NCI-H526 treated with DMSO at 0.1 percent for 48 hours (cell line): ENCODE measurements at regions not wholly inside any gene's neighbourhood (a gene's known extent, or its start where the extent isn't known, plus 50 kb on each side); places are given as distances from the start of the nearest gene placed in this dataset.

Experiments
- DNase-seq: peaks from one replicate; lab custom pipeline; 2025; lab: John Stamatoyannopoulos, UW

DNA sequence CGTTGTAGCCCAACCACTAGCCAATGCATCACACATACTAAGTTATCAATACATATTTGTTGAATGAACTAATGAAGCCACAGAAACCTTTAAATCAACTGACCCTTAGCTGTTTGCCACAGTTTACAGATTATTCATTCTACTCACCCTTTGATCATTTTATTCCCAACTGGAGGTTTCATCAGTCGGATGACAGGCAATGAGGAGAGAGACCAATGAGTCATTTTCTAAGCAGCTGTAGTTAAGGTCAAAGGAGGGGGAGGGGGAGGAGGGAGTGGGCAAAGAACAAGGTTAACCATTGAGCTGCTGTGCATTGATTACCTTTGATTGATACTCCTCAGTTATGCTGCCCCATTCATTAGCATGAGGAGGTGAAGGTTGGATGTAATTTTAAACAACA is 469.5 kb downstream of the VRK1 start:
- no peak for DNase-seq

GRCh38 chr14:97267509-97267908 is 470.3 kb downstream of the VRK1 start:
- no peak for DNase-seq

- DNase-seq, result peak; percentile 97
Observed at GRCh38 chr14:97268097-97268496, 470.9 kb downstream of the VRK1 start.

DNA sequence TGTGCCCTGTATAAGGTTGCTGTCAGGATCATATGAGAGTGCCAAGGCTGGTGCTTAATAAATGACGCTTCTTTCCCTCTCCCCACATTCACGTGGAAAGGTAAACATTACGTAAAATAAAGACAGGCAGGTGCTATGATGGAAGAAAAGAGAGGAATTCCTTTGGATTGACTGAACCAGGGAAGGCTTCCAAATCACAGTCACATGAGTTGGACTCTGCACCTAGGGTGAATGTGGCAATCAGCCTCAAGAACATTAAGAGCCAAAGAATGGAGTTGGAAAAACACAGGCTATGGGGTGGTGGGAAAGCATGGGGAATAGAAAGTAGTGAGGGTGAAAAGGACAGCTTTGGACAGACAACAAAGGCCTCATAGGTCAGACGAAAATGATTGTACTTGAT is 473.1 kb downstream of the VRK1 start:
- no peak for DNase-seq

- no peak for DNase-seq
Observed at GRCh38 chr14:97271451-97271960, 474.3 kb downstream of the VRK1 start.

GRCh38 chr14:97273540-97273939 is 476.4 kb downstream of the VRK1 start:
- DNase-seq, result no peak

- DNase-seq, result no peak
Observed at GRCh38 chr14:97274626-97275025, 477.4 kb downstream of the VRK1 start.

GRCh38 chr14:97275276-97275675 is 478.1 kb downstream of the VRK1 start:
- DNase-seq, result no peak

DNA sequence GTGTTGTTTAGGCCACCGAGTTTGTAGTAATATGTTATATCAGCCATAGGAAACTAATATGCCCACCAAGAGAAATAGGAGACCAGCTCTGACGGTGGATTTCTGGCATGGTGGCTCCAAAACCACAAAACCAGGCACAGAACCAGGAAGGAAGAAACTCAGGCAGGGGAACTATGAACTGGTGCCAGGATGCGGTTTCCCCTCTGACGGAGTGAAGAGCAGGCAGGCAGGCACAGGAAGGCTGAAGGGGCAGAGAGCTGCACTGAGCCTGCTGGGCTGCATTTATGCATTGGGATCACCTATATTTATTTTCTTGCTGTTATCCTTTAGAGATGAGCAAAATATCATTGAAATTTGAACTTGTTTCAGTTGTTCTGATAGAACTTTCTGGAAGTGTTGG is 479.4 kb downstream of the VRK1 start:
- no peak for DNase-seq

DNA sequence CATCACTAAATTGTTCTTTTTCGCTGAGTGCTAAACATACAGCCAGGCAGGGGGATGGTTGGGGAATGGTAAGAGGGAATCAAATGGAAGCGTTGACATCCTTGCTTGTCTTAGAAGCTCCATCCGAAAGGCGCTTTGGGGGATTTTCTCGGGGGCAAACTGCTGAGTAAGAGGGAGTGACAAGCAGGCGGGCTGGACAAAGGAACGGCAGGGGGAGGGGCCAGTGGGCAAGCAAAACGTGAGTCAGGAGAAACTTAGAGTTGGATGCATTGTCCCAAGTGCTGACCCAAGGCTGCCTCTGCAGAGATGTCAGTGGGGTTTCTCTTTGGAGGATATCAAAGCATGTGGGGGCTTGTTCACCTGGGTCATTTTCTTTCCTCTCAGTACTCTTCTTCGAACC is 480.5 kb downstream of the VRK1 start:
- no peak for DNase-seq

- no peak for DNase-seq
Observed at GRCh38 chr14:97280526-97280925, 483.3 kb downstream of the VRK1 start.

GRCh38 chr14:97281741-97282140 is 484.6 kb downstream of the VRK1 start:
- no peak for DNase-seq

DNA sequence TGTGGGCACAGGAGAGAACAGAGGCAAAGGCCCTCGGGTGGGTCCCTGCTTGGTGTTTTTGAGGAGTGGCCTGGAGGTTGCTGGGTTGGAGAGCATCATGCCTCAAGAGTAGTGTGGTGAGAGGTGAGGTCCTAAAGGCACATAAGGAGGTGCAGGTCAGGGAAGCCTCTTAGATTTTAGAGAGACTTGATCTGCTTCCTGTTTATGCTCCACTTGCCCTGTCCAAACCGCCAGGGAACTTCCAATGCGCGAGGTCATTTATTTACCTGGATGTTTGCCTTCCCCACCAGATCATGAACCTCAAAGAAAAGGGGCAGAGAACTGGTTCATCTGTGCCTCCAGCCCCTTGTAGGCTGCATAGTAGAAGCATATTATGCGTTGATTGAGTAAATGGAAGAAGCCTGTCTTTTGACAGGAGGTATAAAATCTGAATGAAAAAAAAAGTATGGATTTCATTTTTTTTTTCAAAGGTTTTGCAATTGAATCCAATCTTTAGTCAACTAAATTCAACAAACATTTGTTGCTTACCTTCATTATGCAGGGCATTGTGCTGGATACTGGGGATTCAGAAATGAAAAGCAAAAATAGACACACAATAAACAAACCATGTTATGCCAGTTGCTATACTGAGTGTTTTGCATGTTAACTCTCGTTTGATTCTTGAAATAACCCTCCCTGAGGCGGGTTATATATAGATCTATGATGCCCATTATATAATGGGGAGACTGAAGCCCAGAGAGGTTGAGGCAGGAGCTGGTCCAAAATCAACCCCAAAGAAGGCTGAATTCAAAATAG is 485.2 kb downstream of the VRK1 start:
- DNase-seq, result peak; percentile 90

- DNase-seq, result peak; percentile 96
Observed at GRCh38 chr14:97283005-97283403, 485.8 kb downstream of the VRK1 start.

DNA sequence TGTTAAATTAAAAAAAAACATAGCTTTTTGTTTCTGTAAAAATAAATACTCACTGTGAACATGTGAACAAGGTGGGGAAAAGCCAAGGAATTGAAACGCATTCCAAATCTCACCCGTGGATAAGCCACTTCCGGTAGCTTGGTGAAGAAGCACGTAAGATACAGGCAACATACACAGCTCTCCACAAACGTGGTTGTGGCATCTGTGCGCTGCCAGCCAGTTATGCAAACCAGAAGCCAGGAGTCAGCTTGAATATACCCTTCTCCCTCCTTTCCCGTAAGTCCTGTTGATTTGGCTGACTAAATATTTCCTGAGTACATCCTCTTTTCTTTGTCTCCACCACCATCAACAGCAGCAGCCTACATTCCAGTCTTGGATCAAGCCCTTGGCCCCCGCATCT is 486.2 kb downstream of the VRK1 start:
- DNase-seq, result peak; percentile 85

- no peak for DNase-seq
Observed at GRCh38 chr14:97283841-97284240, 486.7 kb downstream of the VRK1 start.

GRCh38 chr14:97287956-97288355 is 490.8 kb downstream of the VRK1 start:
- DNase-seq, result no peak

GRCh38 chr14:97290065-97290464 is 492.9 kb downstream of the VRK1 start:
- DNase-seq, result no peak

DNA sequence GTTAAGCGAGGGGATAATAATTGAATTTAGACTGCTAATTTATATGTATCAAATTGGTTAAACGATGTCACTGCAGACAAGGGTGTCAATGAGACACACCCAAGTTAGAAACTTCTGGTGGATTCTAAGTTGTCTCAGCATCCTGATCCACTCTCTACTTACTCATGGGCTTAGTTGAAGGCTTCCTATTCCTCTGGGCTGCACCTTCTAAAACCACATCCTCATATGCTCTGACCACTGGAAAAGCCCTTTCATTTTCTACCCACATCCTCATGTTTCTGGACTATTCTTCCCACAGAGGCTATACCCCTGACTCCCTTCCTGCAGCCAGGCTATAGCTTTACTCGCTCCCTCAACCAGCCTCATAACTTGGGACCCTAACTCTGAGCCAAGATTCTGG is 493.8 kb downstream of the VRK1 start:
- no peak for DNase-seq

DNA sequence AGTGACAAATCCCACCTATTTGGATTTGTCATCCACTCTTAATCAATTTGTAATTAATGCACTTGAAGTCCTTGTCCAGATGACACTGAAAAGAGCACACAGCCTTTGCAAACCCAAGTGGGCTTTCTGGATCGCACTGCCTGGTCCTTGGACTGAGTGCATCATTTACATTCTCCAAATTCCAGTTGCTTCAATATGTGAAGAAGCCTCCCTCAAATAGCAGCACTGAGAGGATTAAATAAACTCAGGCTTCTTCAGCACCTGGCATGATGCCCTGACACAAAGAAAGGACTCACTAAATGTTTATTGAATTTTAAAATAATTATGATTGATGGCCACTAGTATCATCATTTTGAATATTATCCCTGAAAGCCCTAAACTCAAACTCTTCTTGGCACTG is 496.5 kb downstream of the VRK1 start:
- DNase-seq, result no peak

GRCh38 chr14:97295108-97295710 is 498.0 kb downstream of the VRK1 start:
- DNase-seq, result no peak

DNA sequence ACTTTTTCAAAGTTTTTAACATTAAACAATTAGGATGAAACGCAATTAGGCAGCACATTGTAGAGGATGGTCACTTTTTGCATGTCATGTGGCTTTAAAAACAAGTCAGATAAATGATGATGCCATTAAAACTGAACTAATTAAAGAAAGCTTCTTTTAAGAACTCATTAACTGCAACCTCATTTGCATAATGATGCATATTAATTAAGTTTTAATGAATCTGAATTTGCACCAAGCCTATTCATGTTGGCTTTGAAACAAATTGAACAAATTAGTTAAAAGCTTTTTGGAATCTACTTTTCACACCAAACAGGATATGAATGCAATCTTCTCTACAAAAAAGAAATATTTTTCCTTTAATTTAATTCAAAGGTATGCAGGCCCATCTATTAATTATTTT is 499.0 kb downstream of the VRK1 start:
- DNase-seq, result no peak

DNA sequence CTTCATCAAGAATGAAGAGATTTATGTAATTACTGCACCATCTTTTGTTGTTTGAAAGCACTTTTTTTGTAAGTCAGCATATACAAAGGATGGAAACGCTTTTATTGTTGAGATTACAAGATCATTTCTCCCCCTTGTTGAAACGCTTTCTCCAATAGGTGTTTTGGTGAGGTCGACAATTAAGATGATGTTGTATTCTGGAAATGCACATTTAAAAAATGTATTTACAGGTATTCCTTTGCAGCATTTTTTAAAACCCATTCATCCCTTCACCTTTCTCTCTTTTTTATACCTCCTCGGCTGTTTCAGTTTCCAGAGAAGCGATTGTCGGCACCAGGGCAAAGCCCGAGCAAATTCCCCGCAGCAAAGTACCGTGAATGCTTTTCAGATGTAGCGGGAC is 499.9 kb downstream of the VRK1 start:
- no peak for DNase-seq

GRCh38 chr14:97298331-97298730 is 501.1 kb downstream of the VRK1 start:
- DNase-seq, result no peak
